ENCODE measurements at regions not wholly inside any gene's neighbourhood (a gene's known extent, or its start where the extent isn't known, plus 50 kb on each side); places are given as distances from the start of the nearest gene placed in this dataset.

DNA sequence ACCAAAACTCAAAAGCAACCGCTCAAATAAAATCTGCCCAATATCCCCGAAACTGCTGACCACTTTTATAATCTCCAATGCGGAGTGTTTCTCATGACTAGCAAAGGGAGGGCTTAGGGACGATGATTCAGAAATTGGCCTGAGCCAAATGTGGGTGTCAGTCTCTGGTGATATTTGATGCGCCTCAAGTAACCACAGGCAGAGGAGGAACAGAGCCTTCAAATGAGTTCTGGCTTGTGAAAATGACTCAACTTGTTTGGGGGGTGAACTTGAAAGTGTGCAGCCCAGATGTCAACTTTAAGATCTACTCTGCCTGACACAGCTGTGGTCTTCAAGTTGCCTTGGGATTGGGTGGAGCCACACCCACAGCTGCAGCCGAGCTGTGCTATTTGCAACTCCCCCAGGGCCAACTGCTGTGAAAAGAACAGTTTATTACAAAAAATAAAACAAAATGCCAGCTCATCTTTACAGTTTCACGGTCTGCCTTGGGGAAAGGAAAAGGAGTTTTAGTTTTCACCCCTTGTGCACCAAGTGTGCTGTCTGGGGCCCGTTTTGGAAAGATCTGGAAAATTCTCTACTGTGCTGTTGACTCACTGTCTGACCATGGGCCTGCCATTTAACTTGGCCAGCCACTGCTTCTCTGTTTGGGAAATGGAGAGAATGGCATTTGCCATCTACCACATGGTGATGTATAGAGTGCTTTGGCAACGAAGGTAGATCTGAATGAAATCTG lies 222.1 kb downstream of the MTX2 start:
- TF ChIP-seq, protein P1, sequence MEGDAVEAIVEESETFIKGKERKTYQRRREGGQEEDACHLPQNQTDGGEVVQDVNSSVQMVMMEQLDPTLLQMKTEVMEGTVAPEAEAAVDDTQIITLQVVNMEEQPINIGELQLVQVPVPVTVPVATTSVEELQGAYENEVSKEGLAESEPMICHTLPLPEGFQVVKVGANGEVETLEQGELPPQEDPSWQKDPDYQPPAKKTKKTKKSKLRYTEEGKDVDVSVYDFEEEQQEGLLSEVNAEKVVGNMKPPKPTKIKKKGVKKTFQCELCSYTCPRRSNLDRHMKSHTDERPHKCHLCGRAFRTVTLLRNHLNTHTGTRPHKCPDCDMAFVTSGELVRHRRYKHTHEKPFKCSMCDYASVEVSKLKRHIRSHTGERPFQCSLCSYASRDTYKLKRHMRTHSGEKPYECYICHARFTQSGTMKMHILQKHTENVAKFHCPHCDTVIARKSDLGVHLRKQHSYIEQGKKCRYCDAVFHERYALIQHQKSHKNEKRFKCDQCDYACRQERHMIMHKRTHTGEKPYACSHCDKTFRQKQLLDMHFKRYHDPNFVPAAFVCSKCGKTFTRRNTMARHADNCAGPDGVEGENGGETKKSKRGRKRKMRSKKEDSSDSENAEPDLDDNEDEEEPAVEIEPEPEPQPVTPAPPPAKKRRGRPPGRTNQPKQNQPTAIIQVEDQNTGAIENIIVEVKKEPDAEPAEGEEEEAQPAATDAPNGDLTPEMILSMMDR (IDR thresholded peaks at IDR 0.05), result no peak
- TF ChIP-seq EP300 (IDR thresholded peaks at IDR 0.05) (no peak), POLR2AphosphoS5 (IDR thresholded peaks at IDR 0.05) (peak in 1 of 3 donors; percentile 37)

Measured in stomach (tissue), 4 donors.